Stimulated activated naive B cell treated with anti-CD40 and anti-IgM and Interleukin-4, amounts not matched to agents 10 μg/mL and 1 μg/mL and 100 μg/mL, for 72 hours (primary cell): ENCODE measurements at regions not wholly inside any gene's neighbourhood (a gene's known extent, or its start where the extent isn't known, plus 50 kb on each side); places are given as distances from the start of the nearest gene placed in this dataset.

Experiments
- ATAC-seq, 2 donors: fragments of 150-1000 bp; cut with Tn5 transposase; replicated peaks; 2 replicates each; pipeline ENCODE4 v1.10.0; 2021; ENCODE audit warnings: moderate library complexity in 1 of 2
- DNase-seq: peaks from one replicate; pipeline ENCODE4 v3.0.0; 2021
- H3K27ac Mint-ChIP-seq: one replicate; pipeline ENCODE4 v1.8.0; 2022; ENCODE audit warnings: mild to moderate bottlenecking, mixed read lengths
- H3K27me3 Mint-ChIP-seq, 2 donors: one replicate each; pipeline ENCODE4 v1.8.0; 2022; ENCODE audit warnings: mixed read lengths in 2 of 2
- H3K36me3 Mint-ChIP-seq, 2 donors: one replicate each; pipeline ENCODE4 v1.8.0; 2022; ENCODE audit warnings: mixed read lengths in 2 of 2, mild to moderate bottlenecking in 1 of 2
- H3K4me1 Mint-ChIP-seq, 2 donors: one replicate each; pipeline ENCODE4 v1.8.0; 2022; ENCODE audit warnings: mixed read lengths in 2 of 2, mild to moderate bottlenecking in 1 of 2
- H3K4me3 Mint-ChIP-seq, 2 donors: one replicate each; pipeline ENCODE4 v1.8.0; 2022; ENCODE audit warnings: mild to moderate bottlenecking in 2 of 2, mixed read lengths in 2 of 2, moderate library complexity in 1 of 2
- H3K9me3 Mint-ChIP-seq, 2 donors: one replicate each; pipeline ENCODE4 v1.8.0; 2022; ENCODE audit warnings: mixed read lengths in 2 of 2, mild to moderate bottlenecking in 1 of 2

DNA sequence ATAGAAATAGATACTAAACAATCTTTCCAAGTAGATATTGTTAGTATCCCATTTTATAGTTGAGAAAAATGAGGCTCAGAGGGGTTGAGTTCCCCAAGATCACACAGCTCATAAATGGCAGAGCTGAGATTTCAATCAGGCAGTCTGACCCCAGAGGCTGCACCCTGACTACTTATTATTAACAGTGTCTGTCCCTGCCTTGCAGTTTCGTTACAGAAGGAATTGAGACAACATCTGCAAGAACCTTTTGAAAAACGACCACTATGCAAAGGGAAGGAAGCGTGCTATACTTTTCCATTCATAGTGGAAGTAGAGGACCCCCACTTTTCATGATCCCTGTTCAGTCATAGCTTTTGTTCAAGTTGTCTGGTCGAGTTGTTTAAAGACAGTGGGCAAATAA lies 53.2 kb upstream of the SEC11C start:
- DNase-seq, result no peak
- no peak overlapping the region for H3K27ac Mint-ChIP-seq
- no peak overlapping the region for H3K4me3 Mint-ChIP-seq
- H3K27me3 Mint-ChIP-seq, result peaks cover 12 to 32% of the 10 kb centered on the region in 2 donors
- H3K4me1 Mint-ChIP-seq, result peaks cover 10 to 21% of the 10 kb centered on the region in 2 donors
- no peaks in the 10 kb centered on the region for H3K9me3 Mint-ChIP-seq
- no peak for ATAC-seq
- H3K36me3 Mint-ChIP-seq, result no peaks in the 10 kb centered on the region

GRCh38 chr18:59087391-59087790 lies 52.3 kb upstream of the SEC11C start:
- DNase-seq (no peak), ATAC-seq (no peak)
- Mint-ChIP-seq H3K27ac (no peak overlapping the region), H3K4me3 (no peak overlapping the region), H3K27me3 (peaks cover 12 to 41% of the 10 kb centered on the region in 2 donors), H3K9me3 (no peaks in the 10 kb centered on the region), H3K36me3 (no peaks in the 10 kb centered on the region), H3K4me1 (peaks cover 10 to 21% of the 10 kb centered on the region in 2 donors)
